ENCODE measurements at regions not wholly inside any gene's neighbourhood (a gene's known extent, or its start where the extent isn't known, plus 50 kb on each side); places are given as distances from the start of the nearest gene placed in this dataset.

GRCh38 chr7:85529201-85529600 is 342.3 kb upstream of the SEMA3D start:
- no peak overlapping the region for H3K27ac ChIP-seq (replicated peaks in 1 of 4)
- H3K4me1 ChIP-seq = peaks cover 0 to 7% (median 0%) of the 10 kb centered on the region in 4 donors
- no peaks in the 10 kb centered on the region for H3K9me3 ChIP-seq
- H3K4me3 ChIP-seq = no peak overlapping the region
- DNase-seq (ENCODE audit: extremely low spot score) = no peak
- WGBS = 68% methylated on average over 3 of the region's 3 CpGs
- no peaks in the 10 kb centered on the region for H3K27me3 ChIP-seq
- TF ChIP-seq, protein P1, sequence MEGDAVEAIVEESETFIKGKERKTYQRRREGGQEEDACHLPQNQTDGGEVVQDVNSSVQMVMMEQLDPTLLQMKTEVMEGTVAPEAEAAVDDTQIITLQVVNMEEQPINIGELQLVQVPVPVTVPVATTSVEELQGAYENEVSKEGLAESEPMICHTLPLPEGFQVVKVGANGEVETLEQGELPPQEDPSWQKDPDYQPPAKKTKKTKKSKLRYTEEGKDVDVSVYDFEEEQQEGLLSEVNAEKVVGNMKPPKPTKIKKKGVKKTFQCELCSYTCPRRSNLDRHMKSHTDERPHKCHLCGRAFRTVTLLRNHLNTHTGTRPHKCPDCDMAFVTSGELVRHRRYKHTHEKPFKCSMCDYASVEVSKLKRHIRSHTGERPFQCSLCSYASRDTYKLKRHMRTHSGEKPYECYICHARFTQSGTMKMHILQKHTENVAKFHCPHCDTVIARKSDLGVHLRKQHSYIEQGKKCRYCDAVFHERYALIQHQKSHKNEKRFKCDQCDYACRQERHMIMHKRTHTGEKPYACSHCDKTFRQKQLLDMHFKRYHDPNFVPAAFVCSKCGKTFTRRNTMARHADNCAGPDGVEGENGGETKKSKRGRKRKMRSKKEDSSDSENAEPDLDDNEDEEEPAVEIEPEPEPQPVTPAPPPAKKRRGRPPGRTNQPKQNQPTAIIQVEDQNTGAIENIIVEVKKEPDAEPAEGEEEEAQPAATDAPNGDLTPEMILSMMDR (IDR thresholded peaks at IDR 0.05) = no peak
- TF ChIP-seq POLR2A (IDR thresholded peaks at IDR 0.05; ENCODE audit: low read depth) (no peak), POLR2AphosphoS5 (IDR thresholded peaks at IDR 0.05) (no peak), EP300 (IDR thresholded peaks at IDR 0.05) (no peak)
- intact Hi-C loops (cut with DNase I) = no loop called here
- no peaks in the 10 kb centered on the region for H3K36me3 ChIP-seq

- Histone ChIP-seq H3K36me3 (no peaks in the 10 kb centered on the region), H3K4me1 (peaks cover 0 to 7% (median 0%) of the 10 kb centered on the region in 4 donors), H3K27ac (replicated peaks in 1 of 4) (no peak overlapping the region), H3K9me3 (no peaks in the 10 kb centered on the region), H3K4me3 (no peak overlapping the region), H3K27me3 (no peaks in the 10 kb centered on the region)
- WGBS = 79% methylated on average over 2 of the region's 2 CpGs
- no peak for DNase-seq (ENCODE audit: extremely low spot score)
- no peak for TF ChIP-seq POLR2A (IDR thresholded peaks at IDR 0.05; ENCODE audit: low read depth)
- no peak for TF ChIP-seq POLR2AphosphoS5 (IDR thresholded peaks at IDR 0.05)
- TF ChIP-seq EP300 (IDR thresholded peaks at IDR 0.05) = no peak
- TF ChIP-seq, protein P1 (IDR thresholded peaks at IDR 0.05) = no peak
- intact Hi-C loops (cut with DNase I) = no loop called here
Measured at GRCh38 chr7:85528581-85528980, 341.7 kb upstream of the SEMA3D start.

- Histone ChIP-seq H3K27me3 (no peaks in the 10 kb centered on the region), H3K27ac (replicated peaks in 1 of 4) (no peak overlapping the region), H3K4me1 (peaks cover 0 to 7% (median 0%) of the 10 kb centered on the region in 4 donors), H3K36me3 (no peaks in the 10 kb centered on the region), H3K4me3 (no peak overlapping the region), H3K9me3 (no peaks in the 10 kb centered on the region)
- TF ChIP-seq POLR2AphosphoS5 (IDR thresholded peaks at IDR 0.05) = no peak
- TF ChIP-seq, protein P1 (IDR thresholded peaks at IDR 0.05) = no peak
- no peak for TF ChIP-seq EP300 (IDR thresholded peaks at IDR 0.05)
- TF ChIP-seq POLR2A (IDR thresholded peaks at IDR 0.05; ENCODE audit: low read depth) = no peak
- intact Hi-C loops (cut with DNase I) = no loop called here
- DNase-seq (ENCODE audit: extremely low spot score) = no peak
Measured at GRCh38 chr7:85525676-85526075, 338.8 kb upstream of the SEMA3D start.

DNA sequence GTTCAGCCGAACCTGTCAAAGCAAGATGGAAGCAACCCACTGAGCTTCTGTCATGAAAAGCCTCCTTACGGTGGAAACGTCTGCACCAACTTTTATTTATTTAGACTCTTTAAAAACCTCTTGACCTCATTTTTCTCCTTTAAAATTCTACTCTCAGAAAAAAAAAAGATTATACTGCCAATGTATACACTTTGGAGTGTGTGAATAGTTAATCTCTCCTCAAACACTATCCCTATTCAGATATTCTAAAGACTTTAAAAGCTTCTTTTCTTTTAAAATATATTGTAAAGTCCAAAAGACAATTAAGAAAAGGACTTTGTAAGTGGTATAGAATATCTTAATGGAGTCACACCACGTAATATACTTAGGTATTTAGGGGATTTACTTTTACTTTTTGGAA is 335.2 kb upstream of the SEMA3D start:
- DNase-seq (ENCODE audit: extremely low spot score) = no peak
- Histone ChIP-seq H3K4me1 (no peaks in the 10 kb centered on the region), H3K9me3 (no peaks in the 10 kb centered on the region), H3K36me3 (no peaks in the 10 kb centered on the region), H3K4me3 (no peak overlapping the region), H3K27me3 (no peaks in the 10 kb centered on the region), H3K27ac (replicated peaks in 1 of 4) (no peak overlapping the region)
- TF ChIP-seq EP300 (IDR thresholded peaks at IDR 0.05) = no peak
- 75% methylated on average over 4 of the region's 4 CpGs for WGBS
- intact Hi-C loops (cut with DNase I) = no loop called here

GRCh38 chr7:85521108-85521694 is 334.3 kb upstream of the SEMA3D start:
- TF ChIP-seq POLR2AphosphoS5 (IDR thresholded peaks at IDR 0.05) (no peak), EP300 (IDR thresholded peaks at IDR 0.05) (no peak), POLR2A (IDR thresholded peaks at IDR 0.05; ENCODE audit: low read depth) (no peak)
- TF ChIP-seq, protein P1 (IDR thresholded peaks at IDR 0.05) = no peak
- Histone ChIP-seq H3K27ac (replicated peaks in 1 of 4) (no peak overlapping the region), H3K4me3 (no peak overlapping the region), H3K4me1 (no peaks in the 10 kb centered on the region), H3K36me3 (no peaks in the 10 kb centered on the region), H3K9me3 (no peaks in the 10 kb centered on the region), H3K27me3 (no peaks in the 10 kb centered on the region)
- no peak for DNase-seq (ENCODE audit: extremely low spot score)
- intact Hi-C loops (cut with DNase I) = no loop called here
- WGBS = 45% methylated on average over 3 of the region's 3 CpGs

Measured in esophagus muscularis mucosa (tissue), 4 donors.